Right kidney (tissue), 1 donor: ENCODE measurements at regions not wholly inside any gene's neighbourhood (a gene's known extent, or its start where the extent isn't known, plus 50 kb on each side); places are given as distances from the start of the nearest gene placed in this dataset.
A peak's percentile ranks its signal among the peaks of the same experiment; 100 is the strongest.

ENCODE experiments used
- DNase-seq: peaks from one replicate; pipeline ENCODE4 v3.0.0-alpha.2; 2016

DNA sequence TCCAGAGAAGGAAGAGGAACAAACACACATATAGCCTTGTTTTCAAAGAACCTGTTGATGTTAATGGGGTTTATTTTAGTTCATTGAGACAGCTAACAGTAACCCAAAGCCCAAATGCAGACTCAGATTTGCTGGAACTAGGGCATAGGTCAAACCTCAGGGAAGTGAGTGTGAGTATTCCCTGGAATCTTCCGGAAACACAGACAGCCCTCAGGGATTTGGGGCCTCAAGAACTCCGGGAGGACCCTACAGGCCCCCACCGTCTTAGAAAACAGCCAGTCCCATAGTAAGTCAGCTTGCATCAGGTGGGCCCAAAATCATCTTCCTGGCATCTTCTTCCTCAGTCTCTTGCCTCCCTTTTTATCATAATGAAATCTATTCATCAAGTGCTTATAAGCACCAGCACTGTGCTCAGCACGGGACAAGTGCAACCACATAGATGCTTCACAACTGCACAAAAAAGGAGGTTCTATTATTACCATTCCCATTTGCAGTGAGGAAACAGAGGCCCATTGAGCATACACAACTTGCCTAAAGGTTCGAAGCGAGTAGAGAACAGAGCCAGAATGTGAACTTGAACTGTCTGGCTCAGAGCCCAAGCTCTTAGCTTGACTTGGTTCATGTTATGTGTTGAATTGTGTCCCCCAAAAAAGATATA lies 50.2 kb upstream of the BCL11A start:
- DNase-seq: no peak

DNA sequence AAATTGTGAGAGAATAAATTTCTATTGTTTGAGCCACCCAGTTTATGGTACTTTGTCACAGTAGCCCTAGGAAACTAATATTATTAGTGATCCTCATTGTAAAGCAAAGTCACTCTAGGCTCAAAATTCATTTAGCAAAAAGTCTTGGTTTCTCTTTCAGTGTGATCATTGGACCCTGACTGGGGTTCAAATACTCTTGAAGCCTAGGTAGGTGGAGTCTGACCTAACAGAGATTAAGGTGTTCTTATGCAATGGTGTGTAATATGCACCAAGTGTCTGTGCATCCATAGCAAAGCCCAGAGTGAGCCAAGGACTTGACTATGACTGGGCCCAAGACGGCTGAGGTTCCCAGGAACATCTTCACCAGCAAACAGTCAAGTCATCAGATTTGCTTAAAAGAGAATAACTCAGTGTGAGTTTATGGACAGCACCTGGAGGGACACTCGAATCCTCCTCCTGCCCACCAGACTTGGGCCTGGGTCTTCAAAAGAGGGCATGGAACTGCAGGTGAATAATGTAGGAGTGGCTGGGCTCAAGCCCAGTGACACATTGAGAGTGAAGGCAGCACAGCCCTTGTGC lies 51.1 kb upstream of the BCL11A start:
- no peak for DNase-seq

DNA sequence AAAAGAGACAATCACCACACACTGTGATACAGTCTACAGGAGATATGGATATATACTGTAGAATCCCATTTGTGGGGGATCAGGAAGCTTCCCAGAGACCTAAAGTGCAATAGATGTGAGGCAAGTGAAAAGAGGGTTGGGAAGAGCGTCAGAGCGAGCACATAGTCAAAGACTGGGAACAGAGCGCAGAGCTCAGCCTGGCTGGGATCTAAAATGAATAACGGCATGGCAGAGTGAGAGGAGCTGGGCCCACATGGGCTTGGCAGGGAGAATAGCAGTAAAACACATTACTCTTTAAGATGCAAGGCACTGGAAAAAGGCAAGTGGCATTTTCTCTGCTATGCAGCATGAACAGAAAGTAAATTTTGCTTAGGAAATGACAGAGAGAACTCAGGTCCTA lies 52.4 kb upstream of the BCL11A start:
- no peak for DNase-seq

GRCh38 chr2:60608679-60609078 lies 55.2 kb upstream of the BCL11A start:
- no peak for DNase-seq

GRCh38 chr2:60612033-60612432 lies 58.6 kb upstream of the BCL11A start:
- DNase-seq: no peak

DNA sequence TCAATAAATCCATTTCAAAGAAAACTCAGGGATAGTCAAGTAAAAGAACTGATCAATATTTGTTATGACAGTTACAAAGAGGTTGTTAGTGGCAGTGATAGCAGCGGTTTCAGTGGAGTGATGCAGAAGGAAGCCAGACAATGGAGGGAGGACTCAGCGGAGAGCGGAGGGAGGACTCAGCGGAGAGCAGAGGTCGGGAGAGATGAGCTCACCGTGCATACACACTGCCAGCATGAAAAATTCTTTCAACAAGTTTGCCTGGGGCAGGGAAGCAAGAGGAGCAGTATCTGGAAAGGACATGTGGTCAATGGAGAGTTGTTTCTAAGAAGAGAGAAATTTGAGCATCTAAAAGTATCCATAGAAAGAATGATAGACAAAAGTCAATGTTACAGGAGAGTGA lies 60.9 kb upstream of the BCL11A start:
- DNase-seq: no peak

DNA sequence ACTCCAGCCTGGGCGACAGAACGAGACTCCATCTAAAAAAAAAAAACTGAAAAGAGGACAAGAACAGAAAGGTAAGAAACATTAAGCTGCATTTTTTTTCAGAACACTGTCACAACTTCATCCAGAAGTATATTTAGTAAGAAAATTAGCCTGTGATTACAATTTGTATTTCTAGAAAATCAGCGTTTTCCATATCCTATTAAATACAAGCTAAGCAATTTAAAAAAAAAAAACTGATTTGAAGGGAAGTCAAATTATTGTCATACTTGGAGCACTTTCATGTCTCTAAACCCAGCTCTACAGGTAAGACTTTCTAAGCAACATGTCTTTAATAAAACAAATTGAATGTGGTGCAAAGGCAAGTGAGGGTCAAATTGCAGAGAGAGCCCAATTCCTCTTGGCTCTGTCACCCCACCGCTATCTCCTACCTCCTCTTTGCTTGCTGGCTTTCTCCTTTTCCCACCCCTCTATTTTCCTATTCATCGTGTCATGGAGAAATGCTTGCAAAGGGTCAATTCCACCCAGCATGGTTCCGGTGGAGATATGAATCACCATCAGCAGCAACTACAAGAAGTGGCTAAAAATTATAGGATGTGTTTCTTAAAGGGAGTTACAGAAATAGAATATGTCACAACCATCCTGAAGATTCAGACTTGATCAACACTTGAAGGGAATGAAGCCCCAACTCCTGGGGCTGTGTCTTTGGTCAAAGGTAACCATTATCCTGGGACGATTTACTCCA lies 68.4 kb upstream of the BCL11A start:
- DNase-seq: no peak

DNA sequence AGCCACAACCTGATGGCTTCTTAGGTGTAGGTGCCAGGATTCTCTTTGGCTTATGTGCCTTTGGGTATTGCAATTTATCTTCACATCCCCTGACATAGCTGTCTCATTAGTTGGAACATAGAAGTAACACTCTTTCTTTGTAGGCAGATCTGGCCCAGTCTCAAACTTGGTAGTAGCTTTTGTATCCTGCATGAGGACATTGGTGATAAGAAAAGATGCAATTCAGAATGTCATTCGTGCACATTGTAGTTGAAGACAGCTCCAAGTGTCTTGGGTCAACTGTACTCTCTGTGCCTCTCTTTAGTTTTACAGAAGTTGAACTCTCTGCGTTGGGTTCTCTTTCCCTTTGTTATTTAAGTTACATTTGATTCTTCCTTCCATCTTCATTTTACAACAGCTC lies 69.6 kb upstream of the BCL11A start:
- no peak for DNase-seq

GRCh38 chr2:60627412-60627811 lies 74.0 kb upstream of the BCL11A start:
- no peak for DNase-seq

- DNase-seq: no peak
Observed at GRCh38 chr2:60628026-60628425, 74.6 kb upstream of the BCL11A start.

GRCh38 chr2:60628615-60629304 lies 75.3 kb upstream of the BCL11A start:
- DNase-seq: no peak

DNA sequence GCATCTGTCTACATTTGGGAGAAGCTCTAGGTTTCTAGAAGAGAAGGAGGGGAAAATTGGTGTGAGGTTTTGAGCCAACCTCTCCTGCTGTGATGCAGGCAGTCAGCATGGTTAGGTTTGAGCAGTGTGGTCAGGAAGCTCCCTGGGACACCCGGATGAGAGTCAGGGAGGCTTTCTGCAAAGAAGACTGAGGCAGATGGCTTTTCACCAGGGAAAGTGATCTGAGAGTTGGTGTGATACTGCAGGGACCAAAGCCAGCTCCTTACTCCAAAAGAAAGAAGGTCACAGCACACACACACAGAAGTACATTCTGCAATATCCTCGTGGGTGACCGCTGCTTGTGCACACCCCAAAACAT lies 75.8 kb upstream of the BCL11A start:
- DNase-seq: no peak

- no peak for DNase-seq
Observed at GRCh38 chr2:60629801-60630385, 76.4 kb upstream of the BCL11A start.

DNA sequence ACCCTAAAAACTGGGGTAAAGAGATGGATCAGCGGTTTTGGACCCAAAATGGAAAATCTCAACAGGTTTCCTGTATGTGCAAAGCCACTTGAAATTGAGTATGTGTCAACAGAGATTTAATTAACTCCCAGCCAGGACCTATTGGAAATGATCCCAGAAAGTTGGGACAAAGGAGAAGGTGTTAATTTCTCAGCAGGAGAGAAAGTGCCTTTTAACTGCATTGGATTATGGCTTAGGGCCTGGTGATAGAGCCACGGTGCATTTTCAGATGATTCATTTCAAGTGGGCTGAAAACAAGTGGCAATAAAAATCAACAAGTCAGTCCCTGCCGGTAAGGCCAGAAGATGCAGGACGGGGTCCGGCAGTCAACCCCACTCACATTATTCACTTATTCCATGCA lies 80.2 kb upstream of the BCL11A start:
- no peak for DNase-seq

GRCh38 chr2:60634438-60634837 lies 81.0 kb upstream of the BCL11A start:
- no peak for DNase-seq

GRCh38 chr2:60641811-60642788 lies 88.6 kb upstream of the BCL11A start:
- DNase-seq: peak; percentile 25

- DNase-seq: no peak
Observed at GRCh38 chr2:60643747-60644146, 90.3 kb upstream of the BCL11A start.

DNA sequence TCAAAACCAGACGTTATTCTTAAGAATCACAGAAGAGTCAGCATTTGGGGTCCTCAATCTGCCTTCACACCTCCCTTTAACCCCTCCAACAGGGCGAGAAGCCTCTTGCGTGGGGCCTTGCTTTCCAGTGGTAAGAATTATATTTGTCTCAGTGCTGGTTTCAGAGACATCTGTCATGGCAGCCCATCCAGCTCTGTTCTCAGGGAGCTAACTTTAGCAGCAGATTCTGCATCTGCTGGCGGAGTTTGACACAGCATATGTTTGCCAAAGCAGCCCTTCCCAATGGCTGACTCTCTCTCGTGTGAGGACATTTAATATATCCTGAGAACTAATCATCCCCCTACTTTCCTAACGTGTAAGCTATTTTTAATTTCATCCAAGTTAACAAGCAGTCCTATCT lies 91.5 kb upstream of the BCL11A start:
- DNase-seq: no peak

DNA sequence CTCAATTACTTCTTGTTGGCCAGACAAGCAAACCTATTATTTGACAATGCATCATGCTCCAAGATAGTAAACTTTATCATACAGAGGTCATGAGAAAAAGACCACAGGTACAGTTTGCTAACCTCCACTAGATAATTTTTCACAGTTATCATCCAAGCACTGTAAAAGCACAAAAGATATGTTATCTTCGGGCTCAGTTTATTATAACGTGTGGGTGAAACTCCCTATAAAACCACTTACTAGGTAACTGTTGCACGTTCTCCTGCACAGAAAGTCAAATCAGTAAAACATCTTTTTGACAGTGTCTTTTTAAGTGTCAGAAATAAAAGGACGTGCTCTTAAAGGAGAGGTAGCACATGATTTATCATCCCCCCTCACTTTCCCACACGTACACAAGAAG lies 94.7 kb upstream of the BCL11A start:
- DNase-seq: no peak

DNA sequence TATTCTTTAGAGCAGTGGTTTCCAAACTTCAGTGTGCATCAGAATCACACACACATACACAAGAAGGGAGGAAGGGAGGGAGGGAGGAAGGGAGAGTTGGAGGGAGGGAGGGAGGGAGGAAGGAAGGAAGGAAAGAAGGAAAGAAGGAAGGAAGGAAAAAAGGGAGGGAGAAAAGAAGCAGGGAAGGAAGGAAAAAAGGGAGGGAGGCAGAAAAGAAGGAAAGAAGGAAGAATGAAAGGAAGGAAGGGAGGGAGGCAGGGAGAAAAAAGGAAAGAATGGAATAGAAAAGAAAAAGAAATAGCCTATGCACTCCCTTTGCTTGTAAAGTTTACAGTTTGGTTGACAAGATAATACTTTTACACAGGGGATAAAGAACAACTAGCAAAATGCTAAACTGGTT lies 96.3 kb upstream of the BCL11A start:
- no peak for DNase-seq

DNA sequence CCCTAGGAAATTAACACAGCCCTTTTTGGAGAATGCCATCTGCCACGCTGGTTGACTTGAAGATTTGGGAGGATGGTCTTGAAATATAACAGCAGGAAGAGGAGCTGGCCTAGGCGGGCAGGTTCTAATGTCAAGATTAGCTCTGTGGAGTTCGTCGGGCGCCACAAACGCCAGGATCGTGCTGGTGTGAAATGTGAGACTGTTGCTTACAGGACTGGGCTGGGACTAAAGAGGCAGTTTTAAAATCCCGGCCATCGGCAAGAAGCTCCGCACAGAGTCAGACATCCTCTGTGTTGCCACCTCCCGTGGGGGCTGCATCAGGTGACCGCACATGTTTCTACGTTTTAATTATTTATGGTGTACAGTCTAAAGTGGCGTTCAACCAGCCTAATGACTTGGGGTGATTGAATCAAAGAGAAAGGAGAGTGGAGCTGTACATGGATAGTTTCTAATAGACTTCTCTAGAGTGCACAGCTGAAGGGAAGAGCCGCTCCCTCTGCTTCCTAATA lies 99.4 kb upstream of the BCL11A start:
- peak; percentile 28 for DNase-seq

GRCh38 chr2:60657673-60658072 lies 98.4 kb upstream of the PAPOLG start:
- no peak for DNase-seq
